GM10266 (cell line): ENCODE measurements at regions not wholly inside any gene's neighbourhood (a gene's known extent, or its start where the extent isn't known, plus 50 kb on each side); places are given as distances from the start of the nearest gene placed in this dataset.

ENCODE experiments used
- DNase-seq: peaks from one replicate; pipeline ENCODE4 v3.0.0; 2012; ENCODE audit errors: extremely low spot score
- CTCF ChIP-seq: IDR thresholded peaks from 2 replicates; pipeline ENCODE4 v1.5.1; 2012; ENCODE audit warnings: mild to moderate bottlenecking, low read depth; ENCODE audit not compliant: control insufficient read depth, insufficient read depth; ENCODE audit errors: missing control alignments

- DNase-seq = no peak
These were observed 402.6 kb downstream of the EIPR1 start for GRCh38 chr2:2974982-2975381.

GRCh38 chr2:2960441-2961133, 417.0 kb downstream of the EIPR1 start:
- DNase-seq = no peak
- no peak for TF ChIP-seq CTCF

More at GRCh38 chr2:2974982-2975381, 402.6 kb downstream of the EIPR1 start:
- TF ChIP-seq CTCF = no peak

- DNase-seq = no peak
- TF ChIP-seq CTCF = no peak
These were observed 427.1 kb downstream of the EIPR1 start for GRCh38 chr2:2950403-2950952.

GRCh38 chr2:2947406-2947805, 430.2 kb downstream of the EIPR1 start:
- no peak for DNase-seq
- no peak for TF ChIP-seq CTCF

- no peak for TF ChIP-seq CTCF
- DNase-seq = no peak
These were observed 434.7 kb downstream of the EIPR1 start for GRCh38 chr2:2942906-2943305.

GRCh38 chr2:2942225-2942624, 435.4 kb downstream of the EIPR1 start:
- no peak for TF ChIP-seq CTCF

GRCh38 chr2:2941205-2941604, 436.4 kb downstream of the EIPR1 start:
- DNase-seq = no peak
- TF ChIP-seq CTCF = no peak

More at GRCh38 chr2:2942225-2942624, 435.4 kb downstream of the EIPR1 start:
- no peak for DNase-seq
